GM06990 (cell line): ENCODE measurements at regions not wholly inside any gene's neighbourhood (a gene's known extent, or its start where the extent isn't known, plus 50 kb on each side); places are given as distances from the start of the nearest gene placed in this dataset.

ENCODE experiments used
- DNase-seq: peaks from one replicate; pipeline ENCODE4 v3.0.0-alpha.2; 2011; ENCODE audit not compliant: insufficient read length; ENCODE audit errors: extremely low read depth
- H3K27me3 ChIP-seq: replicated peaks from 2 replicates; pipeline ENCODE4 v1.6.0; 2011; ENCODE audit warnings: low read length; ENCODE audit not compliant: control insufficient read depth, insufficient read depth
- H3K36me3 ChIP-seq: 2 replicates; pipeline ENCODE4 v1.5.1; 2011; ENCODE audit warnings: low read length; ENCODE audit not compliant: control insufficient read depth, insufficient read depth
- H3K4me3 ChIP-seq: replicated peaks from 2 replicates; pipeline ENCODE4 v1.5.1; 2011; ENCODE audit warnings: low read depth, mild to moderate bottlenecking, control low read depth, low read length
- TF ChIP-seq, protein P1 (sequence below): IDR thresholded peaks from 2 replicates; pipeline ENCODE4 v1.5.1; 2011; ENCODE audit warnings: low read length, control low read depth, mild to moderate bottlenecking, inconsistent platforms; ENCODE audit not compliant: insufficient read depth, poor library complexity, severe bottlenecking

DNA sequence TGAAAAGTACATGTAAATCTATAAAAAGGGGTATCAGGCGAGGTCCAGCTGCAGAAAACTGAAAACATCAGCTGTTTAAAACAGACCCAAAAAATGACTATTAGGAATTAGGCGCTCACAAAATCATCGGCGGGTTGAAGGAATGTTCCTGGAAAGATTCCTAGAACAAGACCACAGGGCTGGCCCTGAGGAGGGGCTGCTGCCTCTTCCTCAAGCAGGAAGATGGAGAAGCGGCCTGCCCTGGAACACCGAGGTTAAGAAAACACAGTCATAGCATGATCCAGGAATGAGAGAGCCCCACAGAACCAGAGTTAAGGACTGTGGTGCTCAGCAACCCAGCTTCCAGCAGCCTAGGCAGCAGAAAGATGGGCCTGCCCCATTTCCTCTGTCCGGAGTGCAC is 78.4 kb downstream of the C11orf91 start:
- DNase-seq: no peak
- Histone ChIP-seq H3K4me3 (no peak overlapping the region), H3K36me3 (no peaks in the 10 kb centered on the region), H3K27me3 (no peaks in the 10 kb centered on the region)
- TF ChIP-seq, protein P1, sequence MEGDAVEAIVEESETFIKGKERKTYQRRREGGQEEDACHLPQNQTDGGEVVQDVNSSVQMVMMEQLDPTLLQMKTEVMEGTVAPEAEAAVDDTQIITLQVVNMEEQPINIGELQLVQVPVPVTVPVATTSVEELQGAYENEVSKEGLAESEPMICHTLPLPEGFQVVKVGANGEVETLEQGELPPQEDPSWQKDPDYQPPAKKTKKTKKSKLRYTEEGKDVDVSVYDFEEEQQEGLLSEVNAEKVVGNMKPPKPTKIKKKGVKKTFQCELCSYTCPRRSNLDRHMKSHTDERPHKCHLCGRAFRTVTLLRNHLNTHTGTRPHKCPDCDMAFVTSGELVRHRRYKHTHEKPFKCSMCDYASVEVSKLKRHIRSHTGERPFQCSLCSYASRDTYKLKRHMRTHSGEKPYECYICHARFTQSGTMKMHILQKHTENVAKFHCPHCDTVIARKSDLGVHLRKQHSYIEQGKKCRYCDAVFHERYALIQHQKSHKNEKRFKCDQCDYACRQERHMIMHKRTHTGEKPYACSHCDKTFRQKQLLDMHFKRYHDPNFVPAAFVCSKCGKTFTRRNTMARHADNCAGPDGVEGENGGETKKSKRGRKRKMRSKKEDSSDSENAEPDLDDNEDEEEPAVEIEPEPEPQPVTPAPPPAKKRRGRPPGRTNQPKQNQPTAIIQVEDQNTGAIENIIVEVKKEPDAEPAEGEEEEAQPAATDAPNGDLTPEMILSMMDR: no peak

DNA sequence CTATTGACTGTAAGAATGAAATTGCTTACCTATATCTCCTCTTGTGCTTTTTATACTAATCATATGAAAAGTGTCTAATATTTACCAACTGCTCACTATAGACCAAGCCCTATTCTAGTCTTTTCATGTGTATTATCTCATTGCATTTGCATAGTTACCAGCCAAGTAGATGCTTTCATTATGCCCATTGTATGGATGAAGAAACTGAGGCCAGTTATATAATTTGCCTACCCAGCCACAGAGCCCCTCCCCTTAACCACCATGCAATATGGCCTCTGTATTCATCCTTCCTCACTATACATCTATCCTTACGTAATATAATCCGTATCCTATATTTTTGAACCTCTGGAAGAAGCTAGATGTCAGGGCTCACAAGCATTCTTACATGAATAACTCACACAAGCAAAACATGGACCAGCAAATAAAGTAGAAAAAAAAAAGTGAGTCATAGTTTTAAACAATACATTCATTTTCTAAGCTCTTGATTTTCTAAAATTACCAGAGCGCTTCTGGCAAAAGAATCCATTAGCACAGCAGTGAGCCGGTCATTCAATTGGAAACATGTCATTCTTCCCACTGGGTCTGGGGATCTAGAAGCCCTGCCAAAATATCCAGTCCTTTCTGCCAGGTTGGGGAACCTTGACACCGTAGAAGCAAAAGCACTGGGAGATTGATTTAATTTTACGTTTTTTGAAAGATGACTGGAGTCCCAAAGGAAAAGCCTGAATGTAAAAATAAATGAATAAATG is 80.0 kb downstream of the C11orf91 start:
- no peak overlapping the region for H3K4me3 ChIP-seq
- TF ChIP-seq, protein P1: no peak
- no peak for DNase-seq
- no peaks in the 10 kb centered on the region for H3K27me3 ChIP-seq
- H3K36me3 ChIP-seq: no peaks in the 10 kb centered on the region

DNA sequence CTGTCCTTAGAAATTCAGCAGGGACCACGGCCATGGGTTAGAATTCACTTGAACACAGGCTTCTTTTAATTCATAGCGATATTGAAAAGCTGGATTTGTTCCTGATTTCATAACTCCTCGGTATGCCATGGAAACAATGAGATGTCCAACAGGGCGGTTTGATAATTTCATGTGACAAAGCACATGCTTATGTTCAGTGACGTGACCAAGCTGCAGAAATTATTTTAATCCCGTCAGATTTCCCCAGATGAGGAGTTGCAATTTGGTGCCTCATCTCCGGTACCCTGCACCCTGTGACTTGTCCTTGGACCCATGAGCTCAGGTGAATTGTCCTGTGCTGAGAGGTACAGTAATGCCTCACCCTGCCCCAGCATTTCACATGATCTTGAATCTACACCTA is 81.7 kb downstream of the C11orf91 start:
- Histone ChIP-seq H3K27me3 (no peaks in the 10 kb centered on the region), H3K4me3 (no peak overlapping the region), H3K36me3 (no peaks in the 10 kb centered on the region)
- TF ChIP-seq, protein P1: no peak
- DNase-seq: no peak

DNA sequence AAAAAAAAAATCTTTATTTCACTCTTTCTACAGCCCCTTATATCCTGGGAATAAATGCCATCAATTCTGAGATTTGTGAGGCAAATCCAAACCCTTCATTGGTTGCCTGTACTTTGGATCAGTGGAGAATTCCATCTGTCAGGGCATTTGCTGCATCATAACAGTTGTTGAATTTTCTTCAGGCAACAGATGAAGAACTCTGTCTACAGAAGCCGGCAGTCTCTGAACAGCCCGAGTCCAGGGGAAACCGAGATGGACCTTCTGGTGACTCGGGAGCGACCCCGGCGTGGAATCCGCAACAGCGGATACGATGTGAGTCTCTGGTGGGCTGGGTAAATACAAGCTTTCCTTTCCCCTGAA is 82.3 kb downstream of the C11orf91 start:
- Histone ChIP-seq H3K4me3 (no peak overlapping the region), H3K27me3 (no peaks in the 10 kb centered on the region), H3K36me3 (no peaks in the 10 kb centered on the region)
- no peak for DNase-seq
- TF ChIP-seq, protein P1: no peak

DNA sequence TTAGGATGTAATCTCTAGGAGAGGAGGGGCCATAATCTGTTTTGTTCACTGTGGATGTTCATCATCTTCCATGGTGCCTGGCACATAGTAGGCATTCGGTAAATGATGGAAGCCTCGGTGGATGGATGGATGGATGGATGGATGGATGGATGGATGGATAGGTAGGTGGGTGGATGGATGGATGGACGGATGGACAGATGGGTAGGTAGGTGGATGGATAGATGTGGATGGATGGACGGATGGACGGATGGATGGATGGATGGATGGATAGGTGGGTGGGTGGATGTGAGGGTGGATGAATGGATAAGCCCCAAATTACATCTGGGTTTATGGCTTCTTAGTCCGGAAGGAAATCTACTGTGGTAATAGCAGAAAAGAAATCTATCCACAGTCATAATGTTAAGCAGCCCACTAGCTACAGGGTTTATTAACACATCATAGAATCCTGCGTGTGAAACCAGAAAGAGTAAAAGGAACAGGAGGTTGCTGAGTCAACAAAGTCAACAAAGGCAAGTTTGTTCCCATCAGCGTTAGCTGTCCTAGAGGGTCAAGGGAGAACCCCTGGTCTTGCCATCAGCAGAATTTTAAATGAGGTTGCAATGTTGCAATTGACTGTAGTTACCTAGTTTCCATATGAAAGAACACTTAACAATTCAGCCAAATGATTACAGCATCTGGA is 82.8 kb downstream of the C11orf91 start:
- DNase-seq: no peak
- Histone ChIP-seq H3K27me3 (no peaks in the 10 kb centered on the region), H3K4me3 (no peak overlapping the region), H3K36me3 (no peaks in the 10 kb centered on the region)
- TF ChIP-seq, protein P1: no peak
